NCI-H748 (cell line): ENCODE measurements at regions not wholly inside any gene's neighbourhood (a gene's known extent, or its start where the extent isn't known, plus 50 kb on each side); places are given as distances from the start of the nearest gene placed in this dataset.

Experiments
- DNase-seq: peaks from one replicate; lab custom pipeline; 2025; ENCODE audit not compliant: unreplicated experiment; lab: John Stamatoyannopoulos, UW

- DNase-seq, result no peak
Measured at GRCh38 chr3:194962056-194962455, 276.4 kb downstream of the FAM43A start.

- no peak for DNase-seq
Measured at GRCh38 chr3:194964809-194965208, 279.1 kb downstream of the FAM43A start.

- peak; percentile 10 for DNase-seq
Measured at GRCh38 chr3:194967151-194968117, 281.8 kb downstream of the FAM43A start.

GRCh38 chr3:194970066-194970465, 284.4 kb downstream of the FAM43A start:
- DNase-seq, result no peak

- no peak for DNase-seq
Measured at GRCh38 chr3:194971009-194971408, 285.3 kb downstream of the FAM43A start.

- no peak for DNase-seq
Measured at GRCh38 chr3:194971965-194972364, 286.3 kb downstream of the FAM43A start.

GRCh38 chr3:194972641-194973040, 287.0 kb downstream of the FAM43A start:
- DNase-seq, result no peak

- no peak for DNase-seq
Measured at GRCh38 chr3:194973366-194974000, 287.8 kb downstream of the FAM43A start.

- no peak for DNase-seq
Measured at GRCh38 chr3:194974468-194975135, 288.9 kb downstream of the FAM43A start.

GRCh38 chr3:194976049-194976451, 290.4 kb downstream of the FAM43A start:
- no peak for DNase-seq

GRCh38 chr3:194976874-194977273, 291.2 kb downstream of the FAM43A start:
- DNase-seq, result no peak

- DNase-seq, result no peak
Measured at GRCh38 chr3:194977356-194977755, 291.7 kb downstream of the FAM43A start.

- no peak for DNase-seq
Measured at GRCh38 chr3:194979173-194979572, 291.8 kb downstream of the XXYLT1 start.

- DNase-seq, result no peak
Measured at GRCh38 chr3:194982472-194982871, 288.5 kb downstream of the XXYLT1 start.

GRCh38 chr3:194983121-194983520, 287.8 kb downstream of the XXYLT1 start:
- no peak for DNase-seq

GRCh38 chr3:194983620-194984019, 287.3 kb downstream of the XXYLT1 start:
- DNase-seq, result no peak

- DNase-seq, result no peak
Measured at GRCh38 chr3:194984066-194984465, 286.9 kb downstream of the XXYLT1 start.

- DNase-seq, result no peak
Measured at GRCh38 chr3:194984622-194985021, 286.3 kb downstream of the XXYLT1 start.

- no peak for DNase-seq
Measured at GRCh38 chr3:194985031-194985578, 285.9 kb downstream of the XXYLT1 start.

GRCh38 chr3:194986208-194987043, 284.5 kb downstream of the XXYLT1 start:
- no peak for DNase-seq
